HEK293T (cell line): ENCODE measurements at regions not wholly inside any gene's neighbourhood (a gene's known extent, or its start where the extent isn't known, plus 50 kb on each side); places are given as distances from the start of the nearest gene placed in this dataset.
"Not testable (repeated sequence)": the region's sequence is repeated elsewhere in the genome, so short reads cannot be mapped to it uniquely, and the experiment has no call there.

Experiments used
- ARNT ChIP-seq: fragments of 450-650 bp; IDR thresholded peaks from 2 replicates; pipeline ENCODE4 v1.6.1; 2017; ENCODE audit warnings: mild to moderate bottlenecking
- BHLHE40 ChIP-seq: fragments of 450-650 bp; IDR thresholded peaks from 2 replicates; pipeline ENCODE4 v1.6.1; 2016; ENCODE audit warnings: mild to moderate bottlenecking, moderate library complexity, borderline replicate concordance
- ELF4 ChIP-seq: fragments of 450-650 bp; IDR thresholded peaks from 2 replicates; pipeline ENCODE4 v1.6.1; 2017; ENCODE audit warnings: antibody characterized with exemption
- FOXK2 ChIP-seq: fragments of 450-650 bp; IDR thresholded peaks from 2 replicates; pipeline ENCODE4 v1.6.1; 2016; ENCODE audit warnings: mild to moderate bottlenecking
- LEF1 ChIP-seq: fragments of 450-650 bp; IDR thresholded peaks from 2 replicates; pipeline ENCODE4 v1.6.1; 2017; ENCODE audit warnings: mild to moderate bottlenecking, borderline replicate concordance
- NFRKB ChIP-seq: fragments of 450-650 bp; IDR thresholded peaks from 2 replicates; pipeline ENCODE4 v1.6.1; 2016; ENCODE audit warnings: mild to moderate bottlenecking, moderate library complexity
- PKNOX1 ChIP-seq: fragments of 450-650 bp; IDR thresholded peaks from 2 replicates; pipeline ENCODE4 v1.6.1; 2016
- SUZ12 ChIP-seq: fragments of 450-650 bp; IDR thresholded peaks from 2 replicates; pipeline ENCODE4 v1.6.1; 2016; ENCODE audit warnings: mild to moderate bottlenecking
- TARDBP ChIP-seq: fragments of 450-650 bp; IDR thresholded peaks from 2 replicates; pipeline ENCODE4 v1.6.1; 2016

GRCh38 chr7:76678500-76678899 is 51.4 kb upstream of the POMZP3 start:
- not testable (repeated sequence) for TF ChIP-seq PKNOX1, NFRKB, ELF4, BHLHE40, FOXK2, ARNT, SUZ12, TARDBP, LEF1
